ENCODE measurements at regions not wholly inside any gene's neighbourhood (a gene's known extent, or its start where the extent isn't known, plus 50 kb on each side); places are given as distances from the start of the nearest gene placed in this dataset.

DNA sequence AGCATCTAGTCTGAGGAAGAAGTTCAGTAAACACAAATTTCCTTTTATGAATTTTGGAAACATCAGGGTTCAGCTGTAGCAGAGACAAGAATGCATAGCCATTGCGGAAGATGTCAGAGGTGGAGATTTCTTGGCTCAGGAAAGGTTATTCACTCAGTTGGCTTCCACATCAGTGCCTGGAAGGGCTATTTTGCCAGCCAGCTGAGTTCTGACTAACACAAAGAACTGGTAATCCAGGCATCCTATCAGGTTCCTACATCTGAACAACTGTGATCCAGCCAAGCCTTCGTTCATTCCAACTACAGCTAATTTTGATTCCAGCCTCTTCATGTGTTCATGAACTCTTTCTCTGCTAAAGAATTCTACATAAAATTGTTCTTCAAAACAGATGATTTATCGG lies 965.6 kb downstream of the XPNPEP1 start:
- TF ChIP-seq POLR2A (IDR thresholded peaks at IDR 0.05) = no peak
- TF ChIP-seq CTCF (IDR thresholded peaks at IDR 0.05) = no peak

Data from testis (tissue), 2 donors.